ENCODE measurements at regions not wholly inside any gene's neighbourhood (a gene's known extent, or its start where the extent isn't known, plus 50 kb on each side); places are given as distances from the start of the nearest gene placed in this dataset.

- TF ChIP-seq CTCF (IDR thresholded peaks at IDR 0.05), result no peak
- no peak for DNase-seq (ENCODE audit: low spot score)
- no peak for ATAC-seq (ENCODE audit: low FRiP score)
Measured at GRCh38 chr4:140255467-140255866, 101.5 kb upstream of the MAML3 start.

GRCh38 chr4:140254651-140255299 lies 100.8 kb upstream of the MAML3 start:
- ATAC-seq (ENCODE audit: low FRiP score) (no peak), DNase-seq (ENCODE audit: low spot score) (no peak)
- no peak for TF ChIP-seq CTCF (IDR thresholded peaks at IDR 0.05)

GRCh38 chr4:140253556-140254027 lies 99.6 kb upstream of the MAML3 start:
- TF ChIP-seq CTCF (IDR thresholded peaks at IDR 0.05), result no peak
- ATAC-seq (ENCODE audit: low FRiP score) (no peak), DNase-seq (ENCODE audit: low spot score) (no peak)

GRCh38 chr4:140252742-140253555 lies 99.0 kb upstream of the MAML3 start:
- peak; percentile 61 for DNase-seq (ENCODE audit: low spot score)
- peak in 2 of 3 donors; percentile 29 to 48 for TF ChIP-seq CTCF (IDR thresholded peaks at IDR 0.05)
- peak; percentile 79 for ATAC-seq (ENCODE audit: low FRiP score)

- no peak for DNase-seq (ENCODE audit: low spot score)
- ATAC-seq (ENCODE audit: low FRiP score), result peak; percentile 52
Measured at GRCh38 chr4:140252141-140252741, 98.3 kb upstream of the MAML3 start.

GRCh38 chr4:140251571-140251970 lies 97.6 kb upstream of the MAML3 start:
- ATAC-seq (ENCODE audit: low FRiP score) (no peak), DNase-seq (ENCODE audit: low spot score) (no peak)
- TF ChIP-seq CTCF (IDR thresholded peaks at IDR 0.05), result no peak

More at GRCh38 chr4:140252141-140252741, 98.3 kb upstream of the MAML3 start:
- TF ChIP-seq CTCF (IDR thresholded peaks at IDR 0.05), result no peak

Measured in omental fat pad (tissue), 3 donors.